ENCODE measurements at regions not wholly inside any gene's neighbourhood (a gene's known extent, or its start where the extent isn't known, plus 50 kb on each side); places are given as distances from the start of the nearest gene placed in this dataset.

DNA sequence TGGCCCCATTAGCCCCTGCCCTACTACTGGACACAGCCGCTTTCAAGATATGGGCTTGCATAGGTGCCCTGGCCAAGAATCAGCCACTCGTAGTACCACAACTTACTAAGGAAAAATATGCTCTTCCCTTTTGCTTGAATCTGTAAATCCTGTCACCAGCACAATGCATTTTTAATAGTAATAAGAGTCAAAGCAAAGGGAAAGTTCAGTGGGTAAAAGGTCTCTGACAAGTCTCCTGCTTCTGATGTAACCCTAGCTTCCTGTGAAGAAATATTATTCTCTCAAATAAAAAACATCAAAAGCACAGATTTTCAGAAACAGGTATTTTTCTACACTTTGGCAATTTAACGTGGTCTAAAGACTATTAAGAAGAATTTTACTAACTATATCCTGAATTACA lies 373.8 kb downstream of the GJA1 start:
- no peaks in the 10 kb centered on the region for H3K4me1 ChIP-seq
- no peak overlapping the region for H3K27ac ChIP-seq
- no peak overlapping the region for H3K4me3 ChIP-seq
- no peaks in the 10 kb centered on the region for H3K36me3 ChIP-seq
- TF ChIP-seq, protein P1, sequence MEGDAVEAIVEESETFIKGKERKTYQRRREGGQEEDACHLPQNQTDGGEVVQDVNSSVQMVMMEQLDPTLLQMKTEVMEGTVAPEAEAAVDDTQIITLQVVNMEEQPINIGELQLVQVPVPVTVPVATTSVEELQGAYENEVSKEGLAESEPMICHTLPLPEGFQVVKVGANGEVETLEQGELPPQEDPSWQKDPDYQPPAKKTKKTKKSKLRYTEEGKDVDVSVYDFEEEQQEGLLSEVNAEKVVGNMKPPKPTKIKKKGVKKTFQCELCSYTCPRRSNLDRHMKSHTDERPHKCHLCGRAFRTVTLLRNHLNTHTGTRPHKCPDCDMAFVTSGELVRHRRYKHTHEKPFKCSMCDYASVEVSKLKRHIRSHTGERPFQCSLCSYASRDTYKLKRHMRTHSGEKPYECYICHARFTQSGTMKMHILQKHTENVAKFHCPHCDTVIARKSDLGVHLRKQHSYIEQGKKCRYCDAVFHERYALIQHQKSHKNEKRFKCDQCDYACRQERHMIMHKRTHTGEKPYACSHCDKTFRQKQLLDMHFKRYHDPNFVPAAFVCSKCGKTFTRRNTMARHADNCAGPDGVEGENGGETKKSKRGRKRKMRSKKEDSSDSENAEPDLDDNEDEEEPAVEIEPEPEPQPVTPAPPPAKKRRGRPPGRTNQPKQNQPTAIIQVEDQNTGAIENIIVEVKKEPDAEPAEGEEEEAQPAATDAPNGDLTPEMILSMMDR (IDR thresholded peaks at IDR 0.05): no peak
- H3K9me3 ChIP-seq: no peaks in the 10 kb centered on the region
- H3K27me3 ChIP-seq: no peaks in the 10 kb centered on the region
- DNase-seq (ENCODE audit: low spot score): no peak

DNA sequence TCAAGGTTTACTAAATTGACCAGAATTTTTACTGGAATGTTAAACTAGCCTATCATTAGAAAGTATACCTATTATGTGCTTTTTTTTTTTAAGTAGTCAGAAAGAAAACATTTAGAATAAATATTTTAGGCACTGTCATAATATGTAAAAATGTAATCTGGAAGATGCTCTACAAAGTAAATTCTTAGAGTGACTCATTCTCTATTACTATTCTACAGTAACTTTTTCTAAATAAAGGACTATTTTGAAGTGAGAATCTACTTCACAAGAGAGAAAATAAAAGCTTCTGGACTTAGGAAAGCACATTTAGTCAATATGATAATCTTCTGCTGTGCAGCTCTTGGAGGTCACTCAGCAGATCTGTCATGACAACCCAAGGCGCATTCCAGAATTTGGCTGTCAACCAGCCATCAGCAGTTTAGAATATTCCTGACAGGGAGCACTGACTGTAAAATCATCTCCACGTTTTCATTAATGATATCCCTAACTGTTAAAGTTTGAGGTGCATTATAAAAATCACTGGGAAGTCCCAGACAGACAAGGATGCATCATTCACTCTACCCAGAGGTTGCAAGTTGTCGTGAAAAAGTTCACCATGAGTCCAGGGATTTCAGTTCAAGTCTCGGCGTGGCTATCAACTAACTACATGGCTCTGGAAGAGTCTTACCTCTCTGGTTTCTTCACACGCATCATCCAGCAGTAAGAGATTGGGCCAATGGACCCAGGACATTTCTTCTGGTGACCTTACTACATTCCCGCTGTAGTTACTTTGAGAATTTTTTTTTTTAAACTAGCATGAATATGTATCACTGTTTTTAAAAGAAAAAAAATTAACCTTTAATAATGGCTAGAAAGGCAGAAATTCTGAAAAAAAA lies 374.9 kb downstream of the GJA1 start:
- Histone ChIP-seq H3K9me3 (no peaks in the 10 kb centered on the region), H3K4me1 (no peaks in the 10 kb centered on the region), H3K4me3 (no peak overlapping the region), H3K27ac (no peak overlapping the region), H3K36me3 (no peaks in the 10 kb centered on the region), H3K27me3 (no peaks in the 10 kb centered on the region)
- TF ChIP-seq, protein P1 (IDR thresholded peaks at IDR 0.05): no peak
- DNase-seq (ENCODE audit: low spot score): no peak

- TF ChIP-seq, protein P1 (IDR thresholded peaks at IDR 0.05): no peak
- no peaks in the 10 kb centered on the region for H3K36me3 ChIP-seq
- H3K4me1 ChIP-seq: no peaks in the 10 kb centered on the region
- no peak overlapping the region for H3K4me3 ChIP-seq
- no peak for DNase-seq (ENCODE audit: low spot score)
- no peak overlapping the region for H3K27ac ChIP-seq
- no peaks in the 10 kb centered on the region for H3K9me3 ChIP-seq
- no peaks in the 10 kb centered on the region for H3K27me3 ChIP-seq
Measured at GRCh38 chr6:121811106-121811505, 375.7 kb downstream of the GJA1 start.

DNA sequence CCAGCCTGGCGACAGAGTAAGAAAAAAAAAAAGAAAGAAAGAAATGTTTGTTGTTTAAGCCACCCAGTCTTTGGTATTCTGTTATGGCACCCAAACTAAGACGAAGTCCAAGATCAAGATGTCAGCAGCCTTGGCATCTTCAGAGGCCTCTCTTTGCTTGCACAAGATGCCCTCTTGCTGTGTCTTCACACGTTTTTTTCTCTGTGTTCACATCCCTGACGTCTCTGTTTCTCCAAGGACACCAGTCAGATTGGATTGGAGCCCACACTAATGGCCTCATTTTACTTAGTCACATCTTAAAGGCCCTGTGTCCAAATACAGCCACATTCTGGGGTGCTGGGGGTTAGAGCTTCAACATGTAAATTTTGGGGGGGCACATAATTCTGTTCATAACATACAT lies 380.9 kb downstream of the GJA1 start:
- Histone ChIP-seq H3K27ac (no peak overlapping the region), H3K9me3 (peaks cover 0 to 16% of the 10 kb centered on the region in 2 donors), H3K4me3 (no peak overlapping the region), H3K4me1 (no peaks in the 10 kb centered on the region), H3K27me3 (no peaks in the 10 kb centered on the region), H3K36me3 (no peaks in the 10 kb centered on the region)
- no peak for DNase-seq (ENCODE audit: low spot score)
- TF ChIP-seq, protein P1 (IDR thresholded peaks at IDR 0.05): no peak

DNA sequence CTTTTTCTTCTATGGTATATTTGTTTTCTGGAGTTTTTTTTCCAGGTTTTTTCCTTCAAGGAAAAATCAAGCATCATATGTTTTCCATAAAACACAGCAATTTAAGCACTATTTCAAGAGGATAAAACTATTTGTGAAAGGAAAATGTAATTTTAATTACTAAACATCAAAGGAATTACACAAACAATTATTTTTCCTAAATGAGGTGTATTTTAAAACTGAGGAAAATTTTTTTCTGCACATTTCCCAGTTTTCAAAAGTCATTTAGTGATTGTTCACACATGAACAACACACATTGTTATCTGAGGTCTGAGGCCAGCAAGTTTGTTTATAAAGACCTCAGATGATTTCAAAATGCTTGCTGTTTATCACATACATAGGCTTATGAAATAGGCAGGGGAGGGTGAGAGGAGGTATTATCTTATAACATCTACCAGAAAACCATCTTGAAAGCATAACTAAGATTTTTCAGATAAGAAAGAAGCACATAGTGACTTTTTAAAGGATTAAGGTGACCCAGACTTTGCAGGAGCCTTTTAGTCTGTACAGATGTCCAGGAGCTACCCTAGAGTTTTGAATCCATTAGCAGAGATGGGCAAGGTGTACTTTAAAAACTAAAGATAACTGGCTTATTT lies 381.6 kb downstream of the GJA1 start:
- Histone ChIP-seq H3K27ac (no peak overlapping the region), H3K27me3 (no peaks in the 10 kb centered on the region), H3K9me3 (peaks cover 0 to 16% of the 10 kb centered on the region in 2 donors), H3K36me3 (no peaks in the 10 kb centered on the region), H3K4me3 (no peak overlapping the region), H3K4me1 (no peaks in the 10 kb centered on the region)
- TF ChIP-seq, protein P1 (IDR thresholded peaks at IDR 0.05): no peak
- no peak for DNase-seq (ENCODE audit: low spot score)
